Peyer's patch (tissue), 4 donors: ENCODE measurements at regions not wholly inside any gene's neighbourhood (a gene's known extent, or its start where the extent isn't known, plus 50 kb on each side); places are given as distances from the start of the nearest gene placed in this dataset.

Experiments used
- DNase-seq, 3 donors: peaks; one replicate each; pipeline ENCODE4 v3.0.0-alpha.2; 2017 to 2019
- H3K27ac ChIP-seq, 4 donors: fragments of 200-600 bp; sonication (generic); one replicate each; pipeline ENCODE4 v1.5.1; 2016 to 2019
- H3K27me3 ChIP-seq, 2 donors: fragments of 200-600 bp; sonication (generic); one replicate each; pipeline ENCODE4 v1.5.1; 2019
- H3K36me3 ChIP-seq, 3 donors: fragments of 200-600 bp; sonication (generic); one replicate each; pipeline ENCODE4 v1.5.1; 2016 to 2019
- H3K4me1 ChIP-seq, 4 donors: fragments of 200-600 bp; sonication (generic); one replicate each; pipeline ENCODE4 v1.5.1; 2016 to 2019
- H3K4me3 ChIP-seq, 4 donors: fragments of 200-600 bp; sonication (generic); 1 replicate in 3 of 4; 2 replicates in 1 of 4; pipeline ENCODE4 v1.5.1; 2016 to 2019; ENCODE audit warnings: mild to moderate bottlenecking in 1 of 4
- H3K9me3 ChIP-seq, 4 donors: fragments of 200-600 bp; sonication (generic); one replicate each; pipeline ENCODE4 v1.5.1; 2016 to 2019; ENCODE audit warnings: mild to moderate bottlenecking in 1 of 4
- CTCF ChIP-seq, 6 experiments: fragments of 450-650 bp in 4 of 6; fragments of 200-600 bp in 2 of 6; sonication (generic) in 1 of 6; IDR thresholded peaks; one replicate each; pipeline ENCODE4 v1.5.1; 2017 to 2019; ENCODE audit warnings: antibody characterized with exemption in 6 of 6, mild to moderate bottlenecking in 3 of 6, moderate library complexity in 1 of 6
- POLR2A ChIP-seq, 2 donors: fragments of 450-650 bp; IDR thresholded peaks; one replicate each; pipeline ENCODE4 v1.5.1; 2017; ENCODE audit warnings: antibody characterized with exemption in 2 of 2, mild to moderate bottlenecking in 2 of 2, moderate library complexity in 2 of 2

GRCh38 chr3:166462891-166463470 lies 625.8 kb upstream of the BCHE start:
- Histone ChIP-seq H3K27me3 (no peaks in the 10 kb centered on the region), H3K36me3 (no peaks in the 10 kb centered on the region), H3K27ac (no peak overlapping the region), H3K9me3 (no peaks in the 10 kb centered on the region), H3K4me1 (no peaks in the 10 kb centered on the region), H3K4me3 (no peak overlapping the region)
- no peak for DNase-seq
- no peak for TF ChIP-seq POLR2A (IDR thresholded peaks at IDR 0.05)
- TF ChIP-seq CTCF (IDR thresholded peaks at IDR 0.05), result no peak

GRCh38 chr3:166461626-166462025 lies 624.4 kb upstream of the BCHE start:
- no peaks in the 10 kb centered on the region for H3K9me3 ChIP-seq
- DNase-seq, result no peak
- TF ChIP-seq POLR2A (IDR thresholded peaks at IDR 0.05), result no peak
- TF ChIP-seq CTCF (IDR thresholded peaks at IDR 0.05), result no peak
- no peaks in the 10 kb centered on the region for H3K27me3 ChIP-seq
- H3K27ac ChIP-seq, result no peak overlapping the region
- H3K4me1 ChIP-seq, result no peaks in the 10 kb centered on the region
- H3K4me3 ChIP-seq, result no peak overlapping the region
- H3K36me3 ChIP-seq, result no peaks in the 10 kb centered on the region

- Histone ChIP-seq H3K4me1 (no peaks in the 10 kb centered on the region), H3K9me3 (no peaks in the 10 kb centered on the region), H3K27me3 (no peaks in the 10 kb centered on the region), H3K36me3 (no peaks in the 10 kb centered on the region), H3K4me3 (no peak overlapping the region), H3K27ac (no peak overlapping the region)
- DNase-seq, result no peak
- TF ChIP-seq POLR2A (IDR thresholded peaks at IDR 0.05), result no peak
- TF ChIP-seq CTCF (IDR thresholded peaks at IDR 0.05), result no peak
These were observed 620.2 kb upstream of the BCHE start for GRCh38 chr3:166457382-166457781.

- DNase-seq, result no peak
- no peak for TF ChIP-seq POLR2A (IDR thresholded peaks at IDR 0.05)
- TF ChIP-seq CTCF (IDR thresholded peaks at IDR 0.05), result no peak
- no peak overlapping the region for H3K4me3 ChIP-seq
- H3K4me1 ChIP-seq, result no peaks in the 10 kb centered on the region
- H3K36me3 ChIP-seq, result no peaks in the 10 kb centered on the region
- no peaks in the 10 kb centered on the region for H3K9me3 ChIP-seq
- H3K27me3 ChIP-seq, result no peaks in the 10 kb centered on the region
- H3K27ac ChIP-seq, result no peak overlapping the region
These were observed 619.1 kb upstream of the BCHE start for GRCh38 chr3:166456286-166456685.

- H3K27me3 ChIP-seq, result no peaks in the 10 kb centered on the region
- H3K27ac ChIP-seq, result no peak overlapping the region
- no peak overlapping the region for H3K4me3 ChIP-seq
- TF ChIP-seq CTCF (IDR thresholded peaks at IDR 0.05), result no peak
- no peak for TF ChIP-seq POLR2A (IDR thresholded peaks at IDR 0.05)
- H3K36me3 ChIP-seq, result no peaks in the 10 kb centered on the region
- no peaks in the 10 kb centered on the region for H3K4me1 ChIP-seq
- H3K9me3 ChIP-seq, result no peaks in the 10 kb centered on the region
- no peak for DNase-seq
These were observed 618.5 kb upstream of the BCHE start for GRCh38 chr3:166455744-166456143.

GRCh38 chr3:166453478-166453877 lies 616.3 kb upstream of the BCHE start:
- Histone ChIP-seq H3K4me1 (no peaks in the 10 kb centered on the region), H3K9me3 (no peaks in the 10 kb centered on the region), H3K27me3 (no peaks in the 10 kb centered on the region), H3K27ac (no peak overlapping the region), H3K4me3 (no peak overlapping the region), H3K36me3 (no peaks in the 10 kb centered on the region)
- DNase-seq, result no peak
- TF ChIP-seq CTCF (IDR thresholded peaks at IDR 0.05) (no peak), POLR2A (IDR thresholded peaks at IDR 0.05) (no peak)
